NCI-H1105 treated with DMSO at 0.1 percent for 48 hours (cell line): ENCODE measurements at regions not wholly inside any gene's neighbourhood (a gene's known extent, or its start where the extent isn't known, plus 50 kb on each side); places are given as distances from the start of the nearest gene placed in this dataset.

ENCODE experiments used
- DNase-seq: peaks from one replicate; lab custom pipeline; 2025; lab: John Stamatoyannopoulos, UW

- no peak for DNase-seq
Observed at GRCh38 chr1:39136638-39137037, 67.9 kb upstream of the MACF1 start.

GRCh38 chr1:39139723-39140360 is 64.7 kb upstream of the MACF1 start:
- no peak for DNase-seq

- no peak for DNase-seq
Observed at GRCh38 chr1:39141925-39142324, 62.6 kb upstream of the MACF1 start.

GRCh38 chr1:39142401-39143060 is 62.0 kb upstream of the MACF1 start:
- peak; percentile 68 for DNase-seq

GRCh38 chr1:39144924-39145323 is 59.6 kb upstream of the MACF1 start:
- no peak for DNase-seq

GRCh38 chr1:39145331-39145965 is 59.0 kb upstream of the MACF1 start:
- DNase-seq = no peak

- DNase-seq = no peak
Observed at GRCh38 chr1:39146681-39147080, 57.8 kb upstream of the MACF1 start.

- no peak for DNase-seq
Observed at GRCh38 chr1:39147099-39148025, 57.1 kb upstream of the MACF1 start.

- DNase-seq = no peak
Observed at GRCh38 chr1:39148942-39149341, 55.6 kb upstream of the MACF1 start.

GRCh38 chr1:39149509-39149908 is 55.0 kb upstream of the MACF1 start:
- DNase-seq = no peak

- DNase-seq = no peak
Observed at GRCh38 chr1:39150779-39151178, 53.7 kb upstream of the MACF1 start.

GRCh38 chr1:39151267-39151666 is 53.2 kb upstream of the MACF1 start:
- DNase-seq = no peak

- no peak for DNase-seq
Observed at GRCh38 chr1:39152923-39153322, 51.6 kb upstream of the MACF1 start.

GRCh38 chr1:39153684-39154083 is 50.8 kb upstream of the MACF1 start:
- DNase-seq = no peak

GRCh38 chr1:39154553-39155421 is 49.7 kb upstream of the MACF1 start:
- peak; percentile 29 for DNase-seq
